ENCODE measurements at regions not wholly inside any gene's neighbourhood (a gene's known extent, or its start where the extent isn't known, plus 50 kb on each side); places are given as distances from the start of the nearest gene placed in this dataset.
"Not testable (repeated sequence)": the region's sequence is repeated elsewhere in the genome, so short reads cannot be mapped to it uniquely, and the experiment has no call there.

DNA sequence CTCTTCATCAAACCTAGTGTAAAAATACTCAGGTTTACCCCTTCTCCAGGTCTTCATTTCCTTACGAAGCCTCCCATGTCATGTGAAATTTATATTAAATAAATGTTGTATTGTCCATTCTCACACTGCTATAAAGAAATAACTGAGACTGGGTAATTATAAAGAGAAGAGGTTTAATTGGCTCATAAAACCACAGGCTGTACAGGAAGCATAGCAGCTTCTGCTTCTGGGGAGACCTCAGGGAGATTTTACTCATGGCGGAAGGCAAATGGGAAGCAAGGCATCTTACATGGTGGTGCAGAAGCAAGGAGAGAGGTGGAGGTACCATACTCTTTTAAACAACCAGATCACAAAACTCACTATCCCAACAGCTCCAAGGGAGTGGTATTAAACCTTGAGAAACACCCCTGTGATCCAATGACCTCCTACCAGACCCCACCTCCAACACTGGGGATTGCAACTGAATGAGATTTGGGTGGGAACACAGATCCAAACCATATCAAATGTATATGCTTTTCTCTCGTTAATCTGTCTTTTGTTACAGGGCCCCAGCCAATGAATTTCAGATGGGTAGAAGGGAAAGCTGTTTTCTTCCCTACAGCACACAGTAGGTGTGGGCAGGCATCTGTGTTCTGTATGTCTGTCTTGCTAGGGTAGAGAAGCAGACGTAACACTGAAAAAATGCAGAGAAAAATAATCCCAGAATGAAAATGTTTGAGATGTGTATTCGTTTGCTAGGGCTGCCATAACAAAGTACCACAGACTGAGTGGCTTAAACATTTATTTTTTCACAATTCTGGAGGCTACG lies 88.0 kb upstream of the BTN3A2 start (continued):
- TF ChIP-seq, protein P1, sequence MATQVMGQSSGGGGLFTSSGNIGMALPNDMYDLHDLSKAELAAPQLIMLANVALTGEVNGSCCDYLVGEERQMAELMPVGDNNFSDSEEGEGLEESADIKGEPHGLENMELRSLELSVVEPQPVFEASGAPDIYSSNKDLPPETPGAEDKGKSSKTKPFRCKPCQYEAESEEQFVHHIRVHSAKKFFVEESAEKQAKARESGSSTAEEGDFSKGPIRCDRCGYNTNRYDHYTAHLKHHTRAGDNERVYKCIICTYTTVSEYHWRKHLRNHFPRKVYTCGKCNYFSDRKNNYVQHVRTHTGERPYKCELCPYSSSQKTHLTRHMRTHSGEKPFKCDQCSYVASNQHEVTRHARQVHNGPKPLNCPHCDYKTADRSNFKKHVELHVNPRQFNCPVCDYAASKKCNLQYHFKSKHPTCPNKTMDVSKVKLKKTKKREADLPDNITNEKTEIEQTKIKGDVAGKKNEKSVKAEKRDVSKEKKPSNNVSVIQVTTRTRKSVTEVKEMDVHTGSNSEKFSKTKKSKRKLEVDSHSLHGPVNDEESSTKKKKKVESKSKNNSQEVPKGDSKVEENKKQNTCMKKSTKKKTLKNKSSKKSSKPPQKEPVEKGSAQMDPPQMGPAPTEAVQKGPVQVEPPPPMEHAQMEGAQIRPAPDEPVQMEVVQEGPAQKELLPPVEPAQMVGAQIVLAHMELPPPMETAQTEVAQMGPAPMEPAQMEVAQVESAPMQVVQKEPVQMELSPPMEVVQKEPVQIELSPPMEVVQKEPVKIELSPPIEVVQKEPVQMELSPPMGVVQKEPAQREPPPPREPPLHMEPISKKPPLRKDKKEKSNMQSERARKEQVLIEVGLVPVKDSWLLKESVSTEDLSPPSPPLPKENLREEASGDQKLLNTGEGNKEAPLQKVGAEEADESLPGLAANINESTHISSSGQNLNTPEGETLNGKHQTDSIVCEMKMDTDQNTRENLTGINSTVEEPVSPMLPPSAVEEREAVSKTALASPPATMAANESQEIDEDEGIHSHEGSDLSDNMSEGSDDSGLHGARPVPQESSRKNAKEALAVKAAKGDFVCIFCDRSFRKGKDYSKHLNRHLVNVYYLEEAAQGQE (IDR thresholded peaks at IDR 0.05): no peak
- TF ChIP-seq GABPA (IDR thresholded peaks at IDR 0.05 in 1 of 2, conservative IDR thresholded peaks at IDR 0.05 in 1 of 2) (no peak), NR2F2 (IDR thresholded peaks at IDR 0.05) (no peak), HNF4G (IDR thresholded peaks at IDR 0.05) (no peak)

DNA sequence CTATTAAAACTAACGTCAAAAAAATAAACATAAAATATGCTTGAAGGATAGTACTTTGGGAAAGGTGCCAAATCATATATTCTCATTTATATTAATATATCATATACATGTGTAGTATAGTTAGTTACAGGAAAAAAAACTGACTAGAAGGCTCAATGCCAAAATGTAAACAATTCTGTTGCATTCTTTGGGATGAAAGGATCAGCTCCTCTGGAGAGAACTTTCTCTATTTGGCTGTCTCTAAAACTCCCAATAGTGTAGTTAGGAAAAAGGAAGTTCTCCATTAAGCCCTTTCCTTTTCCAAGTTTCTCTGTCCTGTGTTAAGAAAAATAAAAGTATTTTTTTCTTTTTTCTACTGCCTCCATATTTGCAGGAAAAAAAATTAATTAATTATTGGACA lies 86.5 kb upstream of the BTN3A2 start:
- DNase-seq (ENCODE audit: low spot score): no peak
- Histone ChIP-seq H3K4me3 (ENCODE audit: low read depth in 1 of 3, low read length in 3 of 3) (no peak overlapping the region), H3K27ac (ENCODE audit: low read depth in 1 of 2, low read length in 2 of 2) (no peak overlapping the region), H3K4me1 (ENCODE audit: control insufficient read depth in 4 of 4, insufficient read depth in 4 of 4, low read length in 3 of 4) (peaks cover 0 to 6% (median 1%) of the 10 kb centered on the region in 4 donors), H3K36me3 (ENCODE audit: control insufficient read depth in 4 of 4, insufficient read depth in 3 of 4, low read depth in 1 of 4, low read length in 3 of 4) (no peaks in the 10 kb centered on the region), H3K9ac (ENCODE audit: low read depth in 1 of 2, low read length in 2 of 2) (no peak overlapping the region), H3K27me3 (ENCODE audit: control insufficient read depth in 4 of 4, insufficient read depth in 4 of 4, low read length in 3 of 4) (peaks cover 0 to 14% (median 6%) of the 10 kb centered on the region in 4 donors), H3K9me3 (ENCODE audit: control insufficient read depth in 4 of 4, low read length in 3 of 4) (no peaks in the 10 kb centered on the region)
- TF ChIP-seq FOXA1 (IDR thresholded peaks at IDR 0.05): no peak
- no peak for TF ChIP-seq GABPA (IDR thresholded peaks at IDR 0.05 in 1 of 2, conservative IDR thresholded peaks at IDR 0.05 in 1 of 2)
- TF ChIP-seq JUND (IDR thresholded peaks at IDR 0.05): no peak
- TF ChIP-seq HNF4A (conservative IDR thresholded peaks at IDR 0.05): no peak
- TF ChIP-seq EGR1 (IDR thresholded peaks at IDR 0.05; ENCODE audit: low read depth in 2 of 2): no peak
- TF ChIP-seq YY1 (IDR thresholded peaks at IDR 0.05): no peak
- TF ChIP-seq HNF4G (IDR thresholded peaks at IDR 0.05): no peak
- TF ChIP-seq, protein P1 (IDR thresholded peaks at IDR 0.05): no peak
- TF ChIP-seq RAD21 (IDR thresholded peaks at IDR 0.05): no peak
- TF ChIP-seq, protein P2, sequence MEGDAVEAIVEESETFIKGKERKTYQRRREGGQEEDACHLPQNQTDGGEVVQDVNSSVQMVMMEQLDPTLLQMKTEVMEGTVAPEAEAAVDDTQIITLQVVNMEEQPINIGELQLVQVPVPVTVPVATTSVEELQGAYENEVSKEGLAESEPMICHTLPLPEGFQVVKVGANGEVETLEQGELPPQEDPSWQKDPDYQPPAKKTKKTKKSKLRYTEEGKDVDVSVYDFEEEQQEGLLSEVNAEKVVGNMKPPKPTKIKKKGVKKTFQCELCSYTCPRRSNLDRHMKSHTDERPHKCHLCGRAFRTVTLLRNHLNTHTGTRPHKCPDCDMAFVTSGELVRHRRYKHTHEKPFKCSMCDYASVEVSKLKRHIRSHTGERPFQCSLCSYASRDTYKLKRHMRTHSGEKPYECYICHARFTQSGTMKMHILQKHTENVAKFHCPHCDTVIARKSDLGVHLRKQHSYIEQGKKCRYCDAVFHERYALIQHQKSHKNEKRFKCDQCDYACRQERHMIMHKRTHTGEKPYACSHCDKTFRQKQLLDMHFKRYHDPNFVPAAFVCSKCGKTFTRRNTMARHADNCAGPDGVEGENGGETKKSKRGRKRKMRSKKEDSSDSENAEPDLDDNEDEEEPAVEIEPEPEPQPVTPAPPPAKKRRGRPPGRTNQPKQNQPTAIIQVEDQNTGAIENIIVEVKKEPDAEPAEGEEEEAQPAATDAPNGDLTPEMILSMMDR (IDR thresholded peaks at IDR 0.05; ENCODE audit: low read depth, low read length, missing input control): no peak
- no peak for TF ChIP-seq TAF1 (conservative IDR thresholded peaks at IDR 0.05)
- TF ChIP-seq RXRA (IDR thresholded peaks at IDR 0.05): no peak
- TF ChIP-seq, protein P3, sequence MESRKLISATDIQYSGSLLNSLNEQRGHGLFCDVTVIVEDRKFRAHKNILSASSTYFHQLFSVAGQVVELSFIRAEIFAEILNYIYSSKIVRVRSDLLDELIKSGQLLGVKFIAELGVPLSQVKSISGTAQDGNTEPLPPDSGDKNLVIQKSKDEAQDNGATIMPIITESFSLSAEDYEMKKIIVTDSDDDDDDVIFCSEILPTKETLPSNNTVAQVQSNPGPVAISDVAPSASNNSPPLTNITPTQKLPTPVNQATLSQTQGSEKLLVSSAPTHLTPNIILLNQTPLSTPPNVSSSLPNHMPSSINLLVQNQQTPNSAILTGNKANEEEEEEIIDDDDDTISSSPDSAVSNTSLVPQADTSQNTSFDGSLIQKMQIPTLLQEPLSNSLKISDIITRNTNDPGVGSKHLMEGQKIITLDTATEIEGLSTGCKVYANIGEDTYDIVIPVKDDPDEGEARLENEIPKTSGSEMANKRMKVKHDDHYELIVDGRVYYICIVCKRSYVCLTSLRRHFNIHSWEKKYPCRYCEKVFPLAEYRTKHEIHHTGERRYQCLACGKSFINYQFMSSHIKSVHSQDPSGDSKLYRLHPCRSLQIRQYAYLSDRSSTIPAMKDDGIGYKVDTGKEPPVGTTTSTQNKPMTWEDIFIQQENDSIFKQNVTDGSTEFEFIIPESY (IDR thresholded peaks at IDR 0.05): no peak
- TF ChIP-seq SP1 (IDR thresholded peaks at IDR 0.05): no peak
- TF ChIP-seq, protein P4, sequence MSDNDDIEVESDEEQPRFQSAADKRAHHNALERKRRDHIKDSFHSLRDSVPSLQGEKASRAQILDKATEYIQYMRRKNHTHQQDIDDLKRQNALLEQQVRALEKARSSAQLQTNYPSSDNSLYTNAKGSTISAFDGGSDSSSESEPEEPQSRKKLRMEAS (IDR thresholded peaks at IDR 0.05): no peak
- no peak for TF ChIP-seq FOXA2 (IDR thresholded peaks at IDR 0.05)
- TF ChIP-seq NR2F2 (IDR thresholded peaks at IDR 0.05): no peak
- TF ChIP-seq, protein P5, sequence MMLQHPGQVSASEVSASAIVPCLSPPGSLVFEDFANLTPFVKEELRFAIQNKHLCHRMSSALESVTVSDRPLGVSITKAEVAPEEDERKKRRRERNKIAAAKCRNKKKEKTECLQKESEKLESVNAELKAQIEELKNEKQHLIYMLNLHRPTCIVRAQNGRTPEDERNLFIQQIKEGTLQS (IDR thresholded peaks at IDR 0.05): no peak
- WGBS: 74% methylated on average over 1 of the region's 1 CpG

DNA sequence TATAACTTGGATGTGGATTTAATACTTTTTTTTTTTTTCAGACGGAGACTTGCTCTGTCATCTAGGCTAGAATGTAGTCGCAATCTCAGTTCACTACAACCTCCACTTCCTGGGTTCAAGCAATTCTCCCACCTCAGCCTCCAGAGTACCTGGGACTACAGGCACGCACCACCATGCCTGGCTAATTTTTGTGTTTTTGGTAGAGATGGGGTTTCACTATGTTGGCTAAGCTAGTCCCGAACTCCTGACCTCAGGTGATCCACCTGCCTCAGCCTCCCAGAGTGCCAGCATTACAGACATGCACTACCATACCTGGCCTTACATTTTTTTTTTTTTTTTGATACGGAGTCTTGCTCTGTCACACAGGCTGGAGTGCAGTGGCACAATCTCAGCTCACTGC lies 85.6 kb upstream of the BTN3A2 start:
- not testable (repeated sequence) for H3K4me1 ChIP-seq (ENCODE audit: control insufficient read depth in 4 of 4, insufficient read depth in 4 of 4, low read length in 3 of 4); H3K4me3 ChIP-seq (ENCODE audit: low read depth in 1 of 3, low read length in 3 of 3); H3K27ac ChIP-seq (ENCODE audit: low read depth in 1 of 2, low read length in 2 of 2); H3K27me3 ChIP-seq (ENCODE audit: control insufficient read depth in 4 of 4, insufficient read depth in 4 of 4, low read length in 3 of 4); H3K9me3 ChIP-seq (ENCODE audit: control insufficient read depth in 4 of 4, low read length in 3 of 4); DNase-seq (ENCODE audit: low spot score); H3K9ac ChIP-seq (ENCODE audit: low read depth in 1 of 2, low read length in 2 of 2); H3K36me3 ChIP-seq (ENCODE audit: control insufficient read depth in 4 of 4, insufficient read depth in 3 of 4, low read depth in 1 of 4, low read length in 3 of 4)
- 95% methylated on average over 5 of the region's 5 CpGs for WGBS

Data from liver (tissue), 8 donors.